Colonic mucosa (tissue), 4 donors: ENCODE measurements at regions not wholly inside any gene's neighbourhood (a gene's known extent, or its start where the extent isn't known, plus 50 kb on each side); places are given as distances from the start of the nearest gene placed in this dataset.

ENCODE experiments used
- DNase-seq: peaks from one replicate; pipeline ENCODE4 v3.0.0-alpha.2; 2020
- H3K27ac ChIP-seq: fragments of 200-600 bp; one replicate; pipeline ENCODE4 v1.8.0; 2021
- H3K27me3 ChIP-seq: fragments of 200-600 bp; one replicate; pipeline ENCODE4 v1.8.0; 2021
- H3K36me3 ChIP-seq: fragments of 200-600 bp; one replicate; pipeline ENCODE4 v1.8.0; 2021
- H3K4me1 ChIP-seq: fragments of 200-600 bp; one replicate; pipeline ENCODE4 v1.8.0; 2021; ENCODE audit warnings: mild to moderate bottlenecking
- H3K4me3 ChIP-seq: fragments of 200-600 bp; one replicate; pipeline ENCODE4 v1.8.0; 2021
- H3K9ac ChIP-seq, 2 donors: one replicate each; pipeline ENCODE4 v1.7.0; 2013; ENCODE audit warnings: control low read depth in 2 of 2, low read depth in 2 of 2, low read length in 2 of 2
- H3K9me3 ChIP-seq: fragments of 200-600 bp; one replicate; pipeline ENCODE4 v1.8.0; 2021
- CTCF ChIP-seq: fragments of 200-600 bp; IDR thresholded peaks from one replicate; pipeline ENCODE4 v1.8.0; 2022; ENCODE audit warnings: antibody characterized with exemption, mild to moderate bottlenecking
- intact Hi-C: fragments of 100-400 bp; cut with DNase I; formaldehyde crosslinking; loops from one replicate; pipeline ENCODE4 v1.14.1; 2022
- donor health status: healthy.
- donor health status: DM: no; HTN: no; CAD: no.
- donor health status: DM: no; HTN: no; CAD: no.

- no peak for TF ChIP-seq CTCF
- no peaks in the 10 kb centered on the region for H3K36me3 ChIP-seq
- H3K27me3 ChIP-seq = no peaks in the 10 kb centered on the region
- H3K4me3 ChIP-seq = no peak overlapping the region
- H3K27ac ChIP-seq = no peak overlapping the region
- no peaks in the 10 kb centered on the region for H3K9me3 ChIP-seq
- H3K9ac ChIP-seq = no peak overlapping the region
- DNase-seq = no peak
- intact Hi-C loops = no loop called here
- no peaks in the 10 kb centered on the region for H3K4me1 ChIP-seq
Measured at GRCh38 chr11:116072601-116073410, 568.6 kb upstream of the CADM1 start.

- intact Hi-C loops = no loop called here
Measured at GRCh38 chr11:116072133-116072532, 567.9 kb upstream of the CADM1 start.

GRCh38 chr11:116071241-116071640, 567.0 kb upstream of the CADM1 start:
- Histone ChIP-seq H3K9me3 (no peaks in the 10 kb centered on the region), H3K4me1 (no peaks in the 10 kb centered on the region), H3K27me3 (no peaks in the 10 kb centered on the region), H3K27ac (no peak overlapping the region), H3K36me3 (no peaks in the 10 kb centered on the region), H3K4me3 (no peak overlapping the region), H3K9ac (no peak overlapping the region)
- intact Hi-C loops = no loop called here
- no peak for DNase-seq
- TF ChIP-seq CTCF = no peak

More at GRCh38 chr11:116072133-116072532, 567.9 kb upstream of the CADM1 start:
- DNase-seq = no peak
- Histone ChIP-seq H3K4me1 (no peaks in the 10 kb centered on the region), H3K9me3 (no peaks in the 10 kb centered on the region), H3K9ac (no peak overlapping the region), H3K27me3 (no peaks in the 10 kb centered on the region), H3K36me3 (no peaks in the 10 kb centered on the region), H3K4me3 (no peak overlapping the region), H3K27ac (no peak overlapping the region)
- no peak for TF ChIP-seq CTCF

- no peaks in the 10 kb centered on the region for H3K9me3 ChIP-seq
- no peak for TF ChIP-seq CTCF
- intact Hi-C loops = no loop called here
Measured at GRCh38 chr11:116070520-116070919, 566.3 kb upstream of the CADM1 start.

DNA sequence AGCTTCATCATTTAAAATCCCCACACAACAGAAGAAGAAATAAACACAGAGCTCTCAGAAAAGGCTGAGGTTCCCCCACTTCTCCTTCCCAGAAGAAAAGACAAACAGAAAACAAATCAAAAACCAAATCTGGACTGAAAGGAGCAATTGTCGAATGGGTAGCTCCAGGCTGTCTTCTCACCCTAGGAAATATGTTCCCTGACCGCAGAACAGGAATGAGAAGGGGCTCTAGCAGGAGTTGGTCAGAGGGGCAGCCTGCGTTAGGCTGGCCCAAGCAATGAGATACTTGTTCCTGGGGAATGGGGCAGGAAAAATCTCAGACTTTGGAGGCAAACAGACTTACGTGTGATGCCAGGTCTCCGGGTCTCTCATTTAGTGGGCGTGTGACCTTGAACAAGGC, 562.6 kb upstream of the CADM1 start:
- H3K4me3 ChIP-seq = no peak overlapping the region
- no peak for DNase-seq
- no peaks in the 10 kb centered on the region for H3K9me3 ChIP-seq
- TF ChIP-seq CTCF = no peak
- no peaks in the 10 kb centered on the region for H3K27me3 ChIP-seq
- H3K27ac ChIP-seq = no peak overlapping the region
- H3K4me1 ChIP-seq = no peaks in the 10 kb centered on the region
- H3K36me3 ChIP-seq = no peaks in the 10 kb centered on the region
- no peak overlapping the region for H3K9ac ChIP-seq
- intact Hi-C loops = no loop called here

More at GRCh38 chr11:116070520-116070919, 566.3 kb upstream of the CADM1 start:
- no peak overlapping the region for H3K4me3 ChIP-seq
- no peak overlapping the region for H3K27ac ChIP-seq
- H3K9ac ChIP-seq = no peak overlapping the region
- H3K4me1 ChIP-seq = no peaks in the 10 kb centered on the region
- no peaks in the 10 kb centered on the region for H3K36me3 ChIP-seq
- no peaks in the 10 kb centered on the region for H3K27me3 ChIP-seq
- DNase-seq = no peak
